Small intestine (tissue), 7 donors: ENCODE measurements at regions not wholly inside any gene's neighbourhood (a gene's known extent, or its start where the extent isn't known, plus 50 kb on each side); places are given as distances from the start of the nearest gene placed in this dataset.

Experiments
- DNase-seq, 2 donors: peaks; one replicate each; pipeline versions ENCODE4 v3.0.0 to v3.0.0-alpha.2; 2013
- FAIRE-seq: peaks from 2 replicates; lab custom pipeline; 2012; peaks lifted over from hg19 to GRCh38; lab: Jason Lieb, UNC
- H3K27ac ChIP-seq, 3 donors: one replicate each; pipeline ENCODE4 v1.5.1; 2013; ENCODE audit warnings: low read length in 2 of 3, mild to moderate bottlenecking in 2 of 3, control low read depth in 1 of 3, inconsistent platforms in 1 of 3, low read depth in 1 of 3, moderate library complexity in 1 of 3
- H3K27me3 ChIP-seq, 3 donors: one replicate each; pipeline ENCODE4 v1.6.1; 2013; ENCODE audit warnings: low read length in 3 of 3, inconsistent platforms in 1 of 3; ENCODE audit not compliant: control insufficient read depth in 3 of 3, insufficient read depth in 3 of 3
- H3K36me3 ChIP-seq, 3 donors: one replicate each; pipeline ENCODE4 v1.6.1; 2013; ENCODE audit warnings: low read length in 3 of 3, inconsistent platforms in 1 of 3, low read depth in 1 of 3, mild to moderate bottlenecking in 1 of 3, moderate library complexity in 1 of 3; ENCODE audit not compliant: control insufficient read depth in 3 of 3, insufficient read depth in 2 of 3
- H3K4me1 ChIP-seq, 3 donors: one replicate each; pipeline ENCODE4 v1.6.1; 2013; ENCODE audit warnings: low read length in 2 of 3, inconsistent platforms in 1 of 3, low read depth in 1 of 3, mild to moderate bottlenecking in 1 of 3, moderate library complexity in 1 of 3; ENCODE audit not compliant: control insufficient read depth in 3 of 3, insufficient read depth in 2 of 3
- H3K4me3 ChIP-seq, 3 donors: one replicate each; pipeline ENCODE4 v1.5.1; 2013; ENCODE audit warnings: low read length in 3 of 3, control low read depth in 1 of 3, inconsistent platforms in 1 of 3, low read depth in 1 of 3, mild to moderate bottlenecking in 1 of 3, moderate library complexity in 1 of 3
- H3K9me3 ChIP-seq, 2 donors: one replicate each; pipeline ENCODE4 v1.6.1; 2013; ENCODE audit warnings: low read depth in 1 of 2, low read length in 1 of 2; ENCODE audit not compliant: control insufficient read depth in 2 of 2, insufficient read depth in 1 of 2
- whole genome bisulfite sequencing, 3 donors: extraction: QIAGEN DNeasy Blood & Tissue Kit; methylation state at CpG; one replicate each; pipeline ENCODE4 v1.1.7; 2013; 5-methylcytosine and 5-hydroxymethylcytosine counted together
- donor health status: healthy with polysubstance abuse.
- donor health status: control.
- donor health status: control.
- donor health status: Bipolar disorder and iron deficiency.
- donor health status: healthy.

- Histone ChIP-seq H3K36me3 (no peaks in the 10 kb centered on the region), H3K27ac (no peak overlapping the region), H3K4me3 (no peak overlapping the region), H3K27me3 (peaks cover 0 to 4% (median 0%) of the 10 kb centered on the region in 3 donors), H3K4me1 (no peaks in the 10 kb centered on the region), H3K9me3 (no peaks in the 10 kb centered on the region)
- FAIRE-seq (no peak), DNase-seq (no peak)
- WGBS, 3 donors = 87 to 92% (median 88%) methylated on average over 13 of the region's 13 CpGs
Measured at GRCh38 chr10:3237530-3237929, 64.9 kb upstream of the PITRM1 start.

- Histone ChIP-seq H3K27ac (no peak overlapping the region), H3K27me3 (peaks cover 0 to 4% (median 0%) of the 10 kb centered on the region in 3 donors), H3K4me3 (no peak overlapping the region), H3K9me3 (no peaks in the 10 kb centered on the region), H3K4me1 (no peaks in the 10 kb centered on the region), H3K36me3 (no peaks in the 10 kb centered on the region)
- DNase-seq (no peak), FAIRE-seq (no peak)
- WGBS, 3 donors = 77 to 86% (median 83%) methylated on average over 15 of the region's 15 CpGs
Measured at GRCh38 chr10:3236644-3237404, 64.2 kb upstream of the PITRM1 start.

GRCh38 chr10:3235996-3236510 is 63.5 kb upstream of the PITRM1 start:
- no peak for FAIRE-seq
- H3K4me1 ChIP-seq = no peaks in the 10 kb centered on the region
- H3K36me3 ChIP-seq = no peaks in the 10 kb centered on the region
- no peak overlapping the region for H3K4me3 ChIP-seq
- no peaks in the 10 kb centered on the region for H3K9me3 ChIP-seq
- H3K27ac ChIP-seq = no peak overlapping the region
- 84 to 88% (median 86%) methylated on average over 15 of the region's 15 CpGs for WGBS, 3 donors
- peaks cover 0 to 4% (median 0%) of the 10 kb centered on the region in 3 donors for H3K27me3 ChIP-seq
- no peak for DNase-seq

- DNase-seq (no peak), FAIRE-seq (no peak)
- H3K4me3 ChIP-seq = no peak overlapping the region
- H3K9me3 ChIP-seq = no peaks in the 10 kb centered on the region
- H3K36me3 ChIP-seq = no peaks in the 10 kb centered on the region
- peaks cover 0 to 4% (median 0%) of the 10 kb centered on the region in 3 donors for H3K27me3 ChIP-seq
- no peak overlapping the region for H3K27ac ChIP-seq
- H3K4me1 ChIP-seq = no peaks in the 10 kb centered on the region
- WGBS, 3 donors = 77 to 90% (median 85%) methylated on average over 10 of the region's 10 CpGs
Measured at GRCh38 chr10:3235395-3235794, 62.8 kb upstream of the PITRM1 start.

- WGBS, 3 donors = 75 to 82% (median 81%) methylated on average over 5 of the region's 5 CpGs
- Histone ChIP-seq H3K4me3 (no peak overlapping the region), H3K27me3 (peaks cover 0 to 2% (median 0%) of the 10 kb centered on the region in 3 donors), H3K4me1 (no peaks in the 10 kb centered on the region), H3K27ac (no peak overlapping the region), H3K9me3 (no peaks in the 10 kb centered on the region), H3K36me3 (no peaks in the 10 kb centered on the region)
- no peak for DNase-seq
- FAIRE-seq = no peak
Measured at GRCh38 chr10:3233486-3233990, 61.0 kb upstream of the PITRM1 start.

GRCh38 chr10:3231951-3232730 is 59.6 kb upstream of the PITRM1 start:
- DNase-seq (no peak), FAIRE-seq (no peak)
- Histone ChIP-seq H3K4me1 (no peaks in the 10 kb centered on the region), H3K9me3 (no peaks in the 10 kb centered on the region), H3K4me3 (no peak overlapping the region), H3K27ac (no peak overlapping the region), H3K36me3 (no peaks in the 10 kb centered on the region), H3K27me3 (no peaks in the 10 kb centered on the region)
- WGBS, 3 donors = 87 to 91% (median 89%) methylated on average over 12 of the region's 12 CpGs

- Histone ChIP-seq H3K27ac (no peak overlapping the region), H3K4me1 (no peaks in the 10 kb centered on the region), H3K4me3 (no peak overlapping the region), H3K36me3 (no peaks in the 10 kb centered on the region), H3K9me3 (no peaks in the 10 kb centered on the region), H3K27me3 (no peaks in the 10 kb centered on the region)
- WGBS, 3 donors = 49 to 79% (median 67%) methylated on average over 3 of the region's 3 CpGs
- DNase-seq = no peak
- FAIRE-seq = no peak
Measured at GRCh38 chr10:3229815-3230214, 57.2 kb upstream of the PITRM1 start.

- Histone ChIP-seq H3K36me3 (no peaks in the 10 kb centered on the region), H3K4me1 (no peaks in the 10 kb centered on the region), H3K27ac (no peak overlapping the region), H3K27me3 (no peaks in the 10 kb centered on the region), H3K4me3 (no peak overlapping the region), H3K9me3 (no peaks in the 10 kb centered on the region)
- no peak for DNase-seq
- WGBS, 3 donors = 71 to 85% (median 75%) methylated on average over 10 of the region's 10 CpGs
- FAIRE-seq = no peak
Measured at GRCh38 chr10:3228629-3228945, 56.0 kb upstream of the PITRM1 start.
